ENCODE measurements at regions not wholly inside any gene's neighbourhood (a gene's known extent, or its start where the extent isn't known, plus 50 kb on each side); places are given as distances from the start of the nearest gene placed in this dataset.

GRCh38 chr14:56905282-56905681, 95.0 kb upstream of the OTX2 start:
- ChIA-PET CTCF (ENCODE audit: low intra/inter-chr PET ratio, low total read pairs) (no interaction called here), POLR2A (no interaction called here)
- Histone ChIP-seq H3K4me1 (ENCODE audit: insufficient read depth, low read length) (no peaks in the 10 kb centered on the region), H2AFZ (ENCODE audit: low read length) (no peak overlapping the region), H3K4me2 (ENCODE audit: low read depth, low read length) (no peak overlapping the region), H4K20me1 (ENCODE audit: insufficient read depth, low read length) (no peaks in the 10 kb centered on the region), H3K9me3 (ENCODE audit: low read length) (no peaks in the 10 kb centered on the region), H3K27me3 (ENCODE audit: control insufficient read depth in 1 of 2, insufficient read depth in 2 of 2, low read length in 2 of 2) (no peaks in the 10 kb centered on the region), H3K79me2 (ENCODE audit: insufficient read depth, low read length) (no peaks in the 10 kb centered on the region), H3K36me3 (replicated peaks in 1 of 2; ENCODE audit: control insufficient read depth in 1 of 2, insufficient read depth in 2 of 2, low read length in 2 of 2) (no peaks in the 10 kb centered on the region), H3K9ac (ENCODE audit: insufficient read depth, low read depth, low read length) (no peak overlapping the region), H3K4me3 (replicated peaks in 1 of 3; ENCODE audit: insufficient read depth in 1 of 3, low read depth in 2 of 3, low read length in 3 of 3) (no peak overlapping the region), H3K27ac (ENCODE audit: extremely low read length, insufficient read depth, low read length) (no peak overlapping the region)
- WGBS (ENCODE audit: low lambda C conversion rate) = 2% methylated on average over 5 of the region's 5 CpGs
- BruUV-seq (replicated peaks) = no TSS peak
- TF ChIP-seq CEBPG (CRISPR knock-in tag; IDR thresholded peaks at IDR 0.05) (no peak), YEATS2 (CRISPR knock-in tag; IDR thresholded peaks at IDR 0.05; ENCODE audit: borderline replicate concordance) (no peak), PITX1 (CRISPR knock-in tag; IDR thresholded peaks at IDR 0.05) (no peak), MYNN (CRISPR knock-in tag; IDR thresholded peaks at IDR 0.05; ENCODE audit: low read depth) (no peak), ZNF792 (CRISPR knock-in tag; IDR thresholded peaks at IDR 0.05) (no peak), ZNF746 (CRISPR knock-in tag; IDR thresholded peaks at IDR 0.05) (no peak), DR1 (CRISPR knock-in tag; IDR thresholded peaks at IDR 0.05) (no peak), TAF1 (CRISPR knock-in tag; IDR thresholded peaks at IDR 0.05) (no peak), ETV6 (CRISPR knock-in tag; conservative IDR thresholded peaks at IDR 0.05) (no peak), U2AF2 (IDR thresholded peaks at IDR 0.05; ENCODE audit: low read depth, low read length) (no peak), PAX8 (CRISPR knock-in tag; IDR thresholded peaks at IDR 0.05; ENCODE audit: borderline replicate concordance) (no peak), ZNF768 (CRISPR knock-in tag; IDR thresholded peaks at IDR 0.05) (no peak), GZF1 (CRISPR knock-in tag; IDR thresholded peaks at IDR 0.05) (no peak)
- TF ChIP-seq, protein P1, sequence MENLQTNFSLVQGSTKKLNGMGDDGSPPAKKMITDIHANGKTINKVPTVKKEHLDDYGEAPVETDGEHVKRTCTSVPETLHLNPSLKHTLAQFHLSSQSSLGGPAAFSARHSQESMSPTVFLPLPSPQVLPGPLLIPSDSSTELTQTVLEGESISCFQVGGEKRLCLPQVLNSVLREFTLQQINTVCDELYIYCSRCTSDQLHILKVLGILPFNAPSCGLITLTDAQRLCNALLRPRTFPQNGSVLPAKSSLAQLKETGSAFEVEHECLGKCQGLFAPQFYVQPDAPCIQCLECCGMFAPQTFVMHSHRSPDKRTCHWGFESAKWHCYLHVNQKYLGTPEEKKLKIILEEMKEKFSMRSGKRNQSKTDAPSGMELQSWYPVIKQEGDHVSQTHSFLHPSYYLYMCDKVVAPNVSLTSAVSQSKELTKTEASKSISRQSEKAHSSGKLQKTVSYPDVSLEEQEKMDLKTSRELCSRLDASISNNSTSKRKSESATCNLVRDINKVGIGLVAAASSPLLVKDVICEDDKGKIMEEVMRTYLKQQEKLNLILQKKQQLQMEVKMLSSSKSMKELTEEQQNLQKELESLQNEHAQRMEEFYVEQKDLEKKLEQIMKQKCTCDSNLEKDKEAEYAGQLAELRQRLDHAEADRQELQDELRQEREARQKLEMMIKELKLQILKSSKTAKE (CRISPR knock-in tag; IDR thresholded peaks at IDR 0.05; ENCODE audit: borderline replicate concordance) = no peak
- TF ChIP-seq, protein P2, sequence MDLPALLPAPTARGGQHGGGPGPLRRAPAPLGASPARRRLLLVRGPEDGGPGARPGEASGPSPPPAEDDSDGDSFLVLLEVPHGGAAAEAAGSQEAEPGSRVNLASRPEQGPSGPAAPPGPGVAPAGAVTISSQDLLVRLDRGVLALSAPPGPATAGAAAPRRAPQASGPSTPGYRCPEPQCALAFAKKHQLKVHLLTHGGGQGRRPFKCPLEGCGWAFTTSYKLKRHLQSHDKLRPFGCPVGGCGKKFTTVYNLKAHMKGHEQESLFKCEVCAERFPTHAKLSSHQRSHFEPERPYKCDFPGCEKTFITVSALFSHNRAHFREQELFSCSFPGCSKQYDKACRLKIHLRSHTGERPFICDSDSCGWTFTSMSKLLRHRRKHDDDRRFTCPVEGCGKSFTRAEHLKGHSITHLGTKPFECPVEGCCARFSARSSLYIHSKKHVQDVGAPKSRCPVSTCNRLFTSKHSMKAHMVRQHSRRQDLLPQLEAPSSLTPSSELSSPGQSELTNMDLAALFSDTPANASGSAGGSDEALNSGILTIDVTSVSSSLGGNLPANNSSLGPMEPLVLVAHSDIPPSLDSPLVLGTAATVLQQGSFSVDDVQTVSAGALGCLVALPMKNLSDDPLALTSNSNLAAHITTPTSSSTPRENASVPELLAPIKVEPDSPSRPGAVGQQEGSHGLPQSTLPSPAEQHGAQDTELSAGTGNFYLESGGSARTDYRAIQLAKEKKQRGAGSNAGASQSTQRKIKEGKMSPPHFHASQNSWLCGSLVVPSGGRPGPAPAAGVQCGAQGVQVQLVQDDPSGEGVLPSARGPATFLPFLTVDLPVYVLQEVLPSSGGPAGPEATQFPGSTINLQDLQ (CRISPR knock-in tag; IDR thresholded peaks at IDR 0.05) = no peak
- FAIRE-seq (no peak), ATAC-seq (no peak), DNase-seq (ENCODE audit: low spot score) (no peak)
- in situ Hi-C loops (cut with HindIII; ENCODE audit: extremely low pct_ligation_motif_present, low pct_unique_long_range_greater_than_20kb) = no loop called here
- intact Hi-C loops (cut with micrococcal nuclease; ENCODE audit: unreplicated experiment) = no loop called here

Data from HepG2 (cell line).